ENCODE measurements at regions not wholly inside any gene's neighbourhood (a gene's known extent, or its start where the extent isn't known, plus 50 kb on each side); places are given as distances from the start of the nearest gene placed in this dataset.

GRCh38 chr14:71499018-71499417 lies 433.2 kb upstream of the RGS6 start:
- no peak overlapping the region for H3K4me3 ChIP-seq (ENCODE audit: low read length)
- no peaks in the 10 kb centered on the region for H3K9me2 ChIP-seq (replicated peaks; ENCODE audit: insufficient read depth, low read length)
- no peak overlapping the region for H3K9ac ChIP-seq (ENCODE audit: low read length)
- DNase-seq = no peak
- peaks cover 13% of the 10 kb centered on the region for H4K20me1 ChIP-seq (ENCODE audit: insufficient read depth, low read depth, low read length)
- H3K27me3 ChIP-seq (ENCODE audit: low read length) = no peaks in the 10 kb centered on the region
- no peaks in the 10 kb centered on the region for H3K79me2 ChIP-seq (ENCODE audit: low read length)
- no peak overlapping the region for H3K27ac ChIP-seq (ENCODE audit: low read length)
- H3K36me3 ChIP-seq (ENCODE audit: insufficient read depth, low read length) = no peaks in the 10 kb centered on the region
- peaks cover 13% of the 10 kb centered on the region for H3K4me1 ChIP-seq (ENCODE audit: low read length)
- H2AFZ ChIP-seq (ENCODE audit: low read length) = no peak overlapping the region
- H3K4me2 ChIP-seq (ENCODE audit: low read depth, low read length, poor library complexity, severe bottlenecking) = no peak overlapping the region
- H3K9me3 ChIP-seq (ENCODE audit: low read length) = no peaks in the 10 kb centered on the region

GRCh38 chr14:71507681-71508080 lies 424.5 kb upstream of the RGS6 start:
- no peak overlapping the region for H3K9ac ChIP-seq (ENCODE audit: low read length)
- H3K9me3 ChIP-seq (ENCODE audit: low read length) = no peaks in the 10 kb centered on the region
- no peaks in the 10 kb centered on the region for H3K27me3 ChIP-seq (ENCODE audit: low read length)
- no peak overlapping the region for H3K4me2 ChIP-seq (ENCODE audit: low read depth, low read length, poor library complexity, severe bottlenecking)
- H3K9me2 ChIP-seq (replicated peaks; ENCODE audit: insufficient read depth, low read length) = no peaks in the 10 kb centered on the region
- H3K4me3 ChIP-seq (ENCODE audit: low read length) = no peak overlapping the region
- no peak overlapping the region for H2AFZ ChIP-seq (ENCODE audit: low read length)
- no peaks in the 10 kb centered on the region for H3K4me1 ChIP-seq (ENCODE audit: low read length)
- no peaks in the 10 kb centered on the region for H3K79me2 ChIP-seq (ENCODE audit: low read length)
- no peak for DNase-seq
- H4K20me1 ChIP-seq (ENCODE audit: insufficient read depth, low read depth, low read length) = peaks cover 9% of the 10 kb centered on the region
- no peak overlapping the region for H3K27ac ChIP-seq (ENCODE audit: low read length)
- H3K36me3 ChIP-seq (ENCODE audit: insufficient read depth, low read length) = no peaks in the 10 kb centered on the region

- no peaks in the 10 kb centered on the region for H3K9me2 ChIP-seq (replicated peaks; ENCODE audit: insufficient read depth, low read length)
- no peak overlapping the region for H3K27ac ChIP-seq (ENCODE audit: low read length)
- no peak overlapping the region for H3K4me3 ChIP-seq (ENCODE audit: low read length)
- no peak for DNase-seq
- H3K4me1 ChIP-seq (ENCODE audit: low read length) = no peaks in the 10 kb centered on the region
- H3K4me2 ChIP-seq (ENCODE audit: low read depth, low read length, poor library complexity, severe bottlenecking) = no peak overlapping the region
- peaks cover 9% of the 10 kb centered on the region for H4K20me1 ChIP-seq (ENCODE audit: insufficient read depth, low read depth, low read length)
- no peaks in the 10 kb centered on the region for H3K27me3 ChIP-seq (ENCODE audit: low read length)
- no peak overlapping the region for H3K9ac ChIP-seq (ENCODE audit: low read length)
- no peak overlapping the region for H2AFZ ChIP-seq (ENCODE audit: low read length)
- H3K9me3 ChIP-seq (ENCODE audit: low read length) = no peaks in the 10 kb centered on the region
- H3K79me2 ChIP-seq (ENCODE audit: low read length) = no peaks in the 10 kb centered on the region
- no peaks in the 10 kb centered on the region for H3K36me3 ChIP-seq (ENCODE audit: insufficient read depth, low read length)
These were observed 423.3 kb upstream of the RGS6 start for GRCh38 chr14:71508901-71509300.

GRCh38 chr14:71511152-71511551 lies 421.1 kb upstream of the RGS6 start:
- Histone ChIP-seq H3K9ac (ENCODE audit: low read length) (no peak overlapping the region), H3K27ac (ENCODE audit: low read length) (no peak overlapping the region), H3K79me2 (ENCODE audit: low read length) (no peaks in the 10 kb centered on the region), H3K9me2 (replicated peaks; ENCODE audit: insufficient read depth, low read length) (no peaks in the 10 kb centered on the region), H3K27me3 (ENCODE audit: low read length) (no peaks in the 10 kb centered on the region), H3K4me2 (ENCODE audit: low read depth, low read length, poor library complexity, severe bottlenecking) (no peak overlapping the region), H3K4me1 (ENCODE audit: low read length) (no peaks in the 10 kb centered on the region), H3K36me3 (ENCODE audit: insufficient read depth, low read length) (no peaks in the 10 kb centered on the region), H3K9me3 (ENCODE audit: low read length) (no peaks in the 10 kb centered on the region), H2AFZ (ENCODE audit: low read length) (no peak overlapping the region), H3K4me3 (ENCODE audit: low read length) (no peak overlapping the region), H4K20me1 (ENCODE audit: insufficient read depth, low read depth, low read length) (peaks cover 5% of the 10 kb centered on the region; the same call in 1 of the 2 replicates)
- no peak for DNase-seq

- peaks cover 5% of the 10 kb centered on the region; the same call in 1 of the 2 replicates for H4K20me1 ChIP-seq (ENCODE audit: insufficient read depth, low read depth, low read length)
- H3K27me3 ChIP-seq (ENCODE audit: low read length) = no peaks in the 10 kb centered on the region
- no peak overlapping the region for H2AFZ ChIP-seq (ENCODE audit: low read length)
- H3K4me1 ChIP-seq (ENCODE audit: low read length) = no peaks in the 10 kb centered on the region
- no peaks in the 10 kb centered on the region for H3K36me3 ChIP-seq (ENCODE audit: insufficient read depth, low read length)
- H3K27ac ChIP-seq (ENCODE audit: low read length) = no peak overlapping the region
- no peak for DNase-seq
- no peaks in the 10 kb centered on the region for H3K79me2 ChIP-seq (ENCODE audit: low read length)
- H3K9me2 ChIP-seq (replicated peaks; ENCODE audit: insufficient read depth, low read length) = no peaks in the 10 kb centered on the region
- no peak overlapping the region for H3K4me3 ChIP-seq (ENCODE audit: low read length)
- no peak overlapping the region for H3K4me2 ChIP-seq (ENCODE audit: low read depth, low read length, poor library complexity, severe bottlenecking)
- no peak overlapping the region for H3K9ac ChIP-seq (ENCODE audit: low read length)
- no peaks in the 10 kb centered on the region for H3K9me3 ChIP-seq (ENCODE audit: low read length)
These were observed 417.0 kb upstream of the RGS6 start for GRCh38 chr14:71514941-71515919.

- Histone ChIP-seq H4K20me1 (ENCODE audit: insufficient read depth, low read depth, low read length) (peaks cover 5% of the 10 kb centered on the region; the same call in 1 of the 2 replicates), H2AFZ (ENCODE audit: low read length) (no peak overlapping the region), H3K27me3 (ENCODE audit: low read length) (no peaks in the 10 kb centered on the region), H3K9ac (ENCODE audit: low read length) (no peak overlapping the region), H3K4me1 (ENCODE audit: low read length) (no peaks in the 10 kb centered on the region), H3K9me2 (replicated peaks; ENCODE audit: insufficient read depth, low read length) (no peaks in the 10 kb centered on the region), H3K27ac (ENCODE audit: low read length) (no peak overlapping the region), H3K4me2 (ENCODE audit: low read depth, low read length, poor library complexity, severe bottlenecking) (no peak overlapping the region), H3K79me2 (ENCODE audit: low read length) (no peaks in the 10 kb centered on the region), H3K9me3 (ENCODE audit: low read length) (no peaks in the 10 kb centered on the region), H3K36me3 (ENCODE audit: insufficient read depth, low read length) (no peaks in the 10 kb centered on the region), H3K4me3 (ENCODE audit: low read length) (no peak overlapping the region)
- no peak for DNase-seq
These were observed 410.7 kb upstream of the RGS6 start for GRCh38 chr14:71521238-71522135.

GRCh38 chr14:71523630-71524319 lies 408.5 kb upstream of the RGS6 start:
- no peak for DNase-seq
- H4K20me1 ChIP-seq (ENCODE audit: insufficient read depth, low read depth, low read length) = peaks cover 5% of the 10 kb centered on the region; the same call in 1 of the 2 replicates
- no peak overlapping the region for H3K4me3 ChIP-seq (ENCODE audit: low read length)
- H3K4me1 ChIP-seq (ENCODE audit: low read length) = no peaks in the 10 kb centered on the region
- no peak overlapping the region for H3K9ac ChIP-seq (ENCODE audit: low read length)
- H3K27me3 ChIP-seq (ENCODE audit: low read length) = no peaks in the 10 kb centered on the region
- no peak overlapping the region for H3K27ac ChIP-seq (ENCODE audit: low read length)
- H2AFZ ChIP-seq (ENCODE audit: low read length) = no peak overlapping the region
- no peaks in the 10 kb centered on the region for H3K36me3 ChIP-seq (ENCODE audit: insufficient read depth, low read length)
- H3K4me2 ChIP-seq (ENCODE audit: low read depth, low read length, poor library complexity, severe bottlenecking) = no peak overlapping the region
- no peaks in the 10 kb centered on the region for H3K9me3 ChIP-seq (ENCODE audit: low read length)
- no peaks in the 10 kb centered on the region for H3K79me2 ChIP-seq (ENCODE audit: low read length)
- no peaks in the 10 kb centered on the region for H3K9me2 ChIP-seq (replicated peaks; ENCODE audit: insufficient read depth, low read length)
